OCI-LY3 (cell line): ENCODE measurements at regions not wholly inside any gene's neighbourhood (a gene's known extent, or its start where the extent isn't known, plus 50 kb on each side); places are given as distances from the start of the nearest gene placed in this dataset.

Experiments used
- H2AFZ ChIP-seq: fragments of 200-600, 300-600 bp; shearing (Covaris generic); 2 replicates; pipeline ENCODE4 v1.6.0; 2014; ENCODE audit warnings: antibody characterized with exemption, low read depth, low read length
- H3K27ac ChIP-seq: fragments of 200-600, 300-600 bp; sonication (generic); 2 replicates; pipeline ENCODE4 v1.5.1; 2014; ENCODE audit warnings: mild to moderate bottlenecking, low read length, moderate library complexity, mixed read lengths
- H3K27me3 ChIP-seq: fragments of 200-600, 300-600 bp; sonication (generic); 2 replicates; pipeline ENCODE4 v1.6.1; 2014; ENCODE audit warnings: low read depth, low read length, mixed read lengths
- H3K36me3 ChIP-seq: fragments of 200-600, 300-600 bp; sonication (generic); replicated peaks from 2 replicates; pipeline ENCODE3; 2014; ENCODE audit warnings: low read depth, low read length, mixed read lengths
- H3K4me1 ChIP-seq: fragments of 300-600, 200-600 bp; sonication (generic); 2 replicates; pipeline ENCODE4 v1.6.1; 2014; ENCODE audit warnings: low read length, mixed read lengths
- H3K4me2 ChIP-seq: fragments of 200-600, 300-600 bp; sonication (generic); 2 replicates; pipeline ENCODE4 v1.6.1; 2014; ENCODE audit warnings: low read length, mixed read lengths
- H3K4me3 ChIP-seq: fragments of 300-600, 200-600 bp; sonication (generic); 2 replicates; pipeline ENCODE4 v1.5.1; 2014; ENCODE audit warnings: antibody characterized with exemption, mild to moderate bottlenecking, low read length, moderate library complexity
- H3K79me2 ChIP-seq: fragments of 300-600, 200-600 bp; shearing (Covaris generic); 2 replicates; pipeline ENCODE4 v1.6.1; 2014; ENCODE audit warnings: mild to moderate bottlenecking, low read length, mixed read lengths
- H3K9ac ChIP-seq: fragments of 300-600, 200-600 bp; shearing (Covaris generic); 2 replicates; pipeline ENCODE4 v1.6.0; 2014; ENCODE audit warnings: mild to moderate bottlenecking, low read length, moderate library complexity
- H3K9me3 ChIP-seq: fragments of 200-600, 300-600 bp; shearing (Covaris generic); 2 replicates; pipeline ENCODE4 v1.6.1; 2014; ENCODE audit warnings: low read length, mixed read lengths; ENCODE audit not compliant: insufficient read depth
- H4K20me1 ChIP-seq: fragments of 200-600, 300-600 bp; sonication (generic); 2 replicates; pipeline ENCODE4 v1.6.1; 2016; ENCODE audit warnings: low read length, mixed read lengths; ENCODE audit not compliant: insufficient read depth
- CTCF ChIP-seq: fragments of 200-600, 300-600 bp; sonication (generic); IDR thresholded peaks from 2 replicates; pipeline ENCODE4 v1.5.1; 2014; ENCODE audit warnings: antibody characterized with exemption, low read length, low read depth
- EZH2phosphoT487 ChIP-seq: fragments of 200-600 bp; shearing (Covaris generic); IDR thresholded peaks from 2 replicates; pipeline ENCODE4 v1.6.1; 2018; ENCODE audit warnings: antibody characterized with exemption, mixed run types, low read depth

- Histone ChIP-seq H3K36me3 (no peaks in the 10 kb centered on the region), H3K4me2 (no peak overlapping the region), H3K4me3 (no peak overlapping the region), H4K20me1 (no peaks in the 10 kb centered on the region), H3K9ac (no peak overlapping the region), H3K27ac (no peak overlapping the region), H3K27me3 (no peaks in the 10 kb centered on the region), H3K79me2 (no peaks in the 10 kb centered on the region), H3K9me3 (no peaks in the 10 kb centered on the region; the same call in 1 of the 2 replicates), H2AFZ (no peak overlapping the region), H3K4me1 (no peaks in the 10 kb centered on the region)
- TF ChIP-seq CTCF (no peak), EZH2phosphoT487 (no peak)
Observed at GRCh38 chr13:36570489-36570888, 103.3 kb upstream of the SERTM1 start.

GRCh38 chr13:36571444-36571843 lies 102.4 kb upstream of the SERTM1 start:
- TF ChIP-seq EZH2phosphoT487: no peak
- TF ChIP-seq CTCF: no peak
- Histone ChIP-seq H3K9ac (no peak overlapping the region), H3K27me3 (no peaks in the 10 kb centered on the region), H3K4me3 (no peak overlapping the region), H3K9me3 (no peaks in the 10 kb centered on the region; the same call in 1 of the 2 replicates), H3K4me1 (no peaks in the 10 kb centered on the region), H3K36me3 (no peaks in the 10 kb centered on the region), H4K20me1 (no peaks in the 10 kb centered on the region), H3K79me2 (no peaks in the 10 kb centered on the region), H3K27ac (no peak overlapping the region), H2AFZ (no peak overlapping the region), H3K4me2 (no peak overlapping the region)

- Histone ChIP-seq H2AFZ (no peak overlapping the region), H3K9ac (no peak overlapping the region), H3K36me3 (no peaks in the 10 kb centered on the region), H4K20me1 (no peaks in the 10 kb centered on the region), H3K27me3 (no peaks in the 10 kb centered on the region; the same call in 1 of the 2 replicates), H3K4me3 (no peak overlapping the region), H3K4me1 (no peaks in the 10 kb centered on the region), H3K27ac (no peak overlapping the region), H3K9me3 (no peaks in the 10 kb centered on the region), H3K4me2 (no peak overlapping the region), H3K79me2 (no peaks in the 10 kb centered on the region)
- TF ChIP-seq CTCF: no peak
- TF ChIP-seq EZH2phosphoT487: no peak
Observed at GRCh38 chr13:36582977-36583376, 90.8 kb upstream of the SERTM1 start.

GRCh38 chr13:36599641-36600040 lies 74.2 kb upstream of the SERTM1 start:
- Histone ChIP-seq H3K36me3 (no peaks in the 10 kb centered on the region), H3K9ac (no peak overlapping the region), H3K27me3 (no peaks in the 10 kb centered on the region), H3K4me3 (no peak overlapping the region), H3K9me3 (no peaks in the 10 kb centered on the region; the same call in 1 of the 2 replicates), H3K4me2 (no peak overlapping the region), H3K27ac (no peak overlapping the region), H3K4me1 (no peaks in the 10 kb centered on the region), H4K20me1 (no peaks in the 10 kb centered on the region), H3K79me2 (no peaks in the 10 kb centered on the region), H2AFZ (no peak overlapping the region)
- TF ChIP-seq CTCF: no peak
- TF ChIP-seq EZH2phosphoT487: no peak
